Testis (tissue), 2 donors: ENCODE measurements at regions not wholly inside any gene's neighbourhood (a gene's known extent, or its start where the extent isn't known, plus 50 kb on each side); places are given as distances from the start of the nearest gene placed in this dataset.
"Not testable (repeated sequence)": the region's sequence is repeated elsewhere in the genome, so short reads cannot be mapped to it uniquely, and the experiment has no call there.

Experiments
- CTCF ChIP-seq, 3 experiments: fragments of 450-650 bp in 2 of 3; fragments of 200-600 bp in 1 of 3; sonication (generic) in 1 of 3; IDR thresholded peaks; one replicate each; pipeline ENCODE4 v1.5.1; 2016 to 2019; ENCODE audit warnings: antibody characterized with exemption in 3 of 3, mild to moderate bottlenecking in 2 of 3, moderate library complexity in 1 of 3
- POLR2A ChIP-seq: fragments of 450-650 bp; IDR thresholded peaks from one replicate; pipeline ENCODE4 v1.6.1; 2017; ENCODE audit warnings: antibody characterized with exemption, mild to moderate bottlenecking, moderate library complexity

DNA sequence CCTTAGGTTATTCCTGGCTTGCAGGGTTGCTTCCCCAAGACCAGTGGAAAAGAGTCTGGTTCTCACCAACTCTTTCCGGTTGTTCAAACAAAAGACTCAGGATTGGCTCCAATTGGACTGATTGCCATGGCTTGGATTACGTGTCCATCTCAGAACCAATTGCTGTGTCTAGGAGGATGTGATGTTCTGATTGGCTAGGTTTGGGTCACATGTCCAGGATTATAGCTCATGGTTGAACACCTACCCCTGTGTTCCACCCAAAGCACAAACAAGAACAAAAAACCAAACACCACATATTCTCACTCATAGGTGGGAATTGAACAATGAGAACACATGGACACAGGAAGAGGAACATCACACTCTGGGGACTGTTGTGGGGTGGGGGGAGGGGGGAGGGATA is 116.0 kb downstream of the C12orf75 start:
- not testable (repeated sequence) for TF ChIP-seq POLR2A; CTCF (IDR thresholded peaks at IDR 0.05)
